KMS-11 (cell line): ENCODE measurements at regions not wholly inside any gene's neighbourhood (a gene's known extent, or its start where the extent isn't known, plus 50 kb on each side); places are given as distances from the start of the nearest gene placed in this dataset.

Experiments used
- H2AFZ ChIP-seq: fragments of 200-600 bp; sonication (generic); 2 replicates; pipeline ENCODE4 v1.6.1; 2016; ENCODE audit warnings: antibody characterized with exemption, mixed run types, low read depth
- H3K27ac ChIP-seq: fragments of 200-600 bp; sonication (generic); 2 replicates; pipeline ENCODE4 v1.6.1; 2016; ENCODE audit warnings: mild to moderate bottlenecking, mixed run types
- H3K27me3 ChIP-seq: fragments of 200-600 bp; sonication (generic); 2 replicates; pipeline ENCODE4 v1.6.1; 2017; ENCODE audit warnings: mild to moderate bottlenecking, low read depth, mixed run types, moderate library complexity; ENCODE audit not compliant: insufficient read depth
- H3K36me3 ChIP-seq: fragments of 200-600 bp; sonication (generic); 2 replicates; pipeline ENCODE4 v1.6.1; 2017; ENCODE audit warnings: mild to moderate bottlenecking, mixed run types; ENCODE audit not compliant: insufficient read depth
- H3K4me1 ChIP-seq: fragments of 200-600 bp; sonication (generic); 2 replicates; pipeline ENCODE4 v1.6.1; 2016; ENCODE audit warnings: mild to moderate bottlenecking, low read depth, mixed run types; ENCODE audit not compliant: poor library complexity, severe bottlenecking
- H3K4me2 ChIP-seq: fragments of 200-600 bp; sonication (generic); 2 replicates; pipeline ENCODE4 v1.7.0; 2016; ENCODE audit warnings: mild to moderate bottlenecking, mixed run types
- H3K4me3 ChIP-seq: fragments of 200-600 bp; sonication (generic); IDR thresholded peaks from 2 replicates; pipeline ENCODE4 v1.6.1; 2017; ENCODE audit warnings: low read depth, low read length, mixed read lengths; ENCODE audit not compliant: insufficient read depth
- H3K79me2 ChIP-seq: fragments of 200-600 bp; sonication (generic); 2 replicates; pipeline ENCODE4 v1.6.1; 2016; ENCODE audit warnings: low read depth, mixed run types; ENCODE audit not compliant: insufficient read depth
- H3K9ac ChIP-seq: fragments of 200-600 bp; sonication (generic); 2 replicates; pipeline ENCODE4 v1.6.1; 2016; ENCODE audit warnings: mild to moderate bottlenecking, mixed run types
- H4K20me1 ChIP-seq: fragments of 200-600 bp; sonication (generic); 2 replicates; pipeline ENCODE4 v1.6.1; 2016; ENCODE audit warnings: mild to moderate bottlenecking, mixed run types; ENCODE audit not compliant: insufficient read depth
- TF ChIP-seq, protein P1 (sequence below): fragments of 200-600 bp; sonication (generic); conservative IDR thresholded peaks from 2 replicates; pipeline ENCODE4 v1.6.1; 2017; ENCODE audit warnings: low read depth, mild to moderate bottlenecking, antibody characterized with exemption, low read length, moderate library complexity, mixed read lengths

GRCh38 chr6:14867802-14868201, 378.1 kb upstream of the JARID2 start:
- no peak overlapping the region for H3K4me3 ChIP-seq
- no peaks in the 10 kb centered on the region for H3K79me2 ChIP-seq
- TF ChIP-seq, protein P1, sequence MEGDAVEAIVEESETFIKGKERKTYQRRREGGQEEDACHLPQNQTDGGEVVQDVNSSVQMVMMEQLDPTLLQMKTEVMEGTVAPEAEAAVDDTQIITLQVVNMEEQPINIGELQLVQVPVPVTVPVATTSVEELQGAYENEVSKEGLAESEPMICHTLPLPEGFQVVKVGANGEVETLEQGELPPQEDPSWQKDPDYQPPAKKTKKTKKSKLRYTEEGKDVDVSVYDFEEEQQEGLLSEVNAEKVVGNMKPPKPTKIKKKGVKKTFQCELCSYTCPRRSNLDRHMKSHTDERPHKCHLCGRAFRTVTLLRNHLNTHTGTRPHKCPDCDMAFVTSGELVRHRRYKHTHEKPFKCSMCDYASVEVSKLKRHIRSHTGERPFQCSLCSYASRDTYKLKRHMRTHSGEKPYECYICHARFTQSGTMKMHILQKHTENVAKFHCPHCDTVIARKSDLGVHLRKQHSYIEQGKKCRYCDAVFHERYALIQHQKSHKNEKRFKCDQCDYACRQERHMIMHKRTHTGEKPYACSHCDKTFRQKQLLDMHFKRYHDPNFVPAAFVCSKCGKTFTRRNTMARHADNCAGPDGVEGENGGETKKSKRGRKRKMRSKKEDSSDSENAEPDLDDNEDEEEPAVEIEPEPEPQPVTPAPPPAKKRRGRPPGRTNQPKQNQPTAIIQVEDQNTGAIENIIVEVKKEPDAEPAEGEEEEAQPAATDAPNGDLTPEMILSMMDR: no peak
- no peak overlapping the region for H3K9ac ChIP-seq
- H2AFZ ChIP-seq: no peak overlapping the region
- H3K27me3 ChIP-seq: no peaks in the 10 kb centered on the region
- H4K20me1 ChIP-seq: no peaks in the 10 kb centered on the region
- no peaks in the 10 kb centered on the region for H3K36me3 ChIP-seq
- no peak overlapping the region for H3K4me2 ChIP-seq
- peaks cover 17% of the 10 kb centered on the region for H3K4me1 ChIP-seq
- no peak overlapping the region for H3K27ac ChIP-seq

GRCh38 chr6:14871221-14871620, 374.6 kb upstream of the JARID2 start:
- no peaks in the 10 kb centered on the region for H3K27me3 ChIP-seq
- H3K4me3 ChIP-seq: no peak overlapping the region
- H4K20me1 ChIP-seq: no peaks in the 10 kb centered on the region
- H3K4me1 ChIP-seq: peaks cover 51% of the 10 kb centered on the region
- no peaks in the 10 kb centered on the region for H3K79me2 ChIP-seq
- H3K9ac ChIP-seq: no peak overlapping the region
- H3K4me2 ChIP-seq: no peak overlapping the region
- TF ChIP-seq, protein P1: no peak
- H3K27ac ChIP-seq: no peak overlapping the region
- H2AFZ ChIP-seq: no peak overlapping the region
- no peaks in the 10 kb centered on the region for H3K36me3 ChIP-seq

DNA sequence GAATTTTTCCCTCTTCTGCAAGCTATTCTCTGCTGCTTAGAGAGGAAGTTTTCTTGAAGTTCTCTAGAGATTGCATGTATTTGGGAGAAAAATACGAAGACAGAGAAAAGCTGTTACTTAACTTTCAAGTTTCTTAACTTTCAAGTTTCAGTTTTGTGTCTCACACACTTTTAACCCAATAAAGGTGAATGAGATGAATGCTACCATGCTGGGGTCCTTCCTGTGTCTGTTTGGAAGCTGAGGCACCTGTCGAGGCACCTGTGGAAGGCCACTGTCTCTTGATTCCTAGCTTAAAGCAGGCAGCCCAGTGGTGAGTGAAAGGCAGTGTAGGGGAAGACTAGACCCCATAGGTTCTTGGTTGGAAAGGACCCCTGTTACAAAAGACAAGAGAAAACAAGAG, 372.8 kb upstream of the JARID2 start:
- no peaks in the 10 kb centered on the region for H3K79me2 ChIP-seq

GRCh38 chr6:14873781-14874441, 372.0 kb upstream of the JARID2 start:
- H3K4me2 ChIP-seq: no peak overlapping the region
- no peaks in the 10 kb centered on the region for H4K20me1 ChIP-seq
- H3K36me3 ChIP-seq: no peaks in the 10 kb centered on the region
- H3K9ac ChIP-seq: no peak overlapping the region
- no peak overlapping the region for H2AFZ ChIP-seq
- H3K4me3 ChIP-seq: no peak overlapping the region
- H3K27ac ChIP-seq: no peak overlapping the region
- H3K4me1 ChIP-seq: peaks cover 58% of the 10 kb centered on the region
- H3K27me3 ChIP-seq: no peaks in the 10 kb centered on the region
- TF ChIP-seq, protein P1: no peak
- H3K79me2 ChIP-seq: no peaks in the 10 kb centered on the region

More for the DNA sequence above, 372.8 kb upstream of the JARID2 start:
- Histone ChIP-seq H3K4me2 (peak overlapping the region; percentile 43), H3K4me1 (peaks cover 58% of the 10 kb centered on the region), H3K9ac (no peak overlapping the region), H3K27me3 (no peaks in the 10 kb centered on the region), H3K27ac (0 out of 2 replicates have a peak overlapping the region, but pooled peaks have one; percentile 13), H2AFZ (no peak overlapping the region), H3K4me3 (no peak overlapping the region), H4K20me1 (no peaks in the 10 kb centered on the region), H3K36me3 (no peaks in the 10 kb centered on the region)
- TF ChIP-seq, protein P1: no peak
